KMS-11 (cell line): ENCODE measurements at regions not wholly inside any gene's neighbourhood (a gene's known extent, or its start where the extent isn't known, plus 50 kb on each side); places are given as distances from the start of the nearest gene placed in this dataset.

Source experiments
- H2AFZ ChIP-seq: fragments of 200-600 bp; sonication (generic); 2 replicates; pipeline ENCODE4 v1.6.1; 2016; ENCODE audit warnings: antibody characterized with exemption, mixed run types, low read depth
- H3K27ac ChIP-seq: fragments of 200-600 bp; sonication (generic); 2 replicates; pipeline ENCODE4 v1.6.1; 2016; ENCODE audit warnings: mild to moderate bottlenecking, mixed run types
- H3K27me3 ChIP-seq: fragments of 200-600 bp; sonication (generic); 2 replicates; pipeline ENCODE4 v1.6.1; 2017; ENCODE audit warnings: mild to moderate bottlenecking, low read depth, mixed run types, moderate library complexity; ENCODE audit not compliant: insufficient read depth
- H3K36me3 ChIP-seq: fragments of 200-600 bp; sonication (generic); 2 replicates; pipeline ENCODE4 v1.6.1; 2017; ENCODE audit warnings: mild to moderate bottlenecking, mixed run types; ENCODE audit not compliant: insufficient read depth
- H3K4me1 ChIP-seq: fragments of 200-600 bp; sonication (generic); 2 replicates; pipeline ENCODE4 v1.6.1; 2016; ENCODE audit warnings: mild to moderate bottlenecking, low read depth, mixed run types; ENCODE audit not compliant: poor library complexity, severe bottlenecking
- H3K4me2 ChIP-seq: fragments of 200-600 bp; sonication (generic); 2 replicates; pipeline ENCODE4 v1.7.0; 2016; ENCODE audit warnings: mild to moderate bottlenecking, mixed run types
- H3K4me3 ChIP-seq: fragments of 200-600 bp; sonication (generic); IDR thresholded peaks from 2 replicates; pipeline ENCODE4 v1.6.1; 2017; ENCODE audit warnings: low read depth, low read length, mixed read lengths; ENCODE audit not compliant: insufficient read depth
- H3K79me2 ChIP-seq: fragments of 200-600 bp; sonication (generic); 2 replicates; pipeline ENCODE4 v1.6.1; 2016; ENCODE audit warnings: low read depth, mixed run types; ENCODE audit not compliant: insufficient read depth
- H3K9ac ChIP-seq: fragments of 200-600 bp; sonication (generic); 2 replicates; pipeline ENCODE4 v1.6.1; 2016; ENCODE audit warnings: mild to moderate bottlenecking, mixed run types
- H4K20me1 ChIP-seq: fragments of 200-600 bp; sonication (generic); 2 replicates; pipeline ENCODE4 v1.6.1; 2016; ENCODE audit warnings: mild to moderate bottlenecking, mixed run types; ENCODE audit not compliant: insufficient read depth
- TF ChIP-seq, protein P1 (sequence below): fragments of 200-600 bp; sonication (generic); conservative IDR thresholded peaks from 2 replicates; pipeline ENCODE4 v1.6.1; 2017; ENCODE audit warnings: low read depth, mild to moderate bottlenecking, antibody characterized with exemption, low read length, moderate library complexity, mixed read lengths

DNA sequence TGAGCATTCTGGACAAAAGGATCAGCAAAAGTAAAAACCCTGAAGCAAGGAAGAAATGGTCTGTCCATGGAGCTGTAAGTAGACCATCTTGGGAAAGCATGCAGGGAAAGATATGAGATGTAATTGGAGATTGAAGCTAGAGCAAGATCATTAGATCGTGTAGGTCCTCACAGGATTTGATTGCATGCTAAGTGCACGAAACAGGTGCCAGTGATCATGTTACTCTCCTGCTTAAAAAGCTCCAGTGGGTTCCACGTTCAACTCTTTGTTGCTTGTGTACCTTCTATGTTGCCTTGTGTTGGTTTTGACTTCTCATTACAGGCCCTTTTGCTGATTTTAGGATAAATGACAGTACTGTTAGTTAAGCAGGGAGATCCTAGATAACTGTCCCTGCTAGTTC is 442.0 kb downstream of the DMRT2 start:
- Histone ChIP-seq H3K27me3 (no peaks in the 10 kb centered on the region), H3K79me2 (no peaks in the 10 kb centered on the region), H3K4me3 (no peak overlapping the region), H3K9ac (no peak overlapping the region), H4K20me1 (no peaks in the 10 kb centered on the region), H3K36me3 (no peaks in the 10 kb centered on the region), H3K4me1 (no peaks in the 10 kb centered on the region), H3K4me2 (no peak overlapping the region), H2AFZ (no peak overlapping the region), H3K27ac (no peak overlapping the region)
- TF ChIP-seq, protein P1, sequence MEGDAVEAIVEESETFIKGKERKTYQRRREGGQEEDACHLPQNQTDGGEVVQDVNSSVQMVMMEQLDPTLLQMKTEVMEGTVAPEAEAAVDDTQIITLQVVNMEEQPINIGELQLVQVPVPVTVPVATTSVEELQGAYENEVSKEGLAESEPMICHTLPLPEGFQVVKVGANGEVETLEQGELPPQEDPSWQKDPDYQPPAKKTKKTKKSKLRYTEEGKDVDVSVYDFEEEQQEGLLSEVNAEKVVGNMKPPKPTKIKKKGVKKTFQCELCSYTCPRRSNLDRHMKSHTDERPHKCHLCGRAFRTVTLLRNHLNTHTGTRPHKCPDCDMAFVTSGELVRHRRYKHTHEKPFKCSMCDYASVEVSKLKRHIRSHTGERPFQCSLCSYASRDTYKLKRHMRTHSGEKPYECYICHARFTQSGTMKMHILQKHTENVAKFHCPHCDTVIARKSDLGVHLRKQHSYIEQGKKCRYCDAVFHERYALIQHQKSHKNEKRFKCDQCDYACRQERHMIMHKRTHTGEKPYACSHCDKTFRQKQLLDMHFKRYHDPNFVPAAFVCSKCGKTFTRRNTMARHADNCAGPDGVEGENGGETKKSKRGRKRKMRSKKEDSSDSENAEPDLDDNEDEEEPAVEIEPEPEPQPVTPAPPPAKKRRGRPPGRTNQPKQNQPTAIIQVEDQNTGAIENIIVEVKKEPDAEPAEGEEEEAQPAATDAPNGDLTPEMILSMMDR: no peak

DNA sequence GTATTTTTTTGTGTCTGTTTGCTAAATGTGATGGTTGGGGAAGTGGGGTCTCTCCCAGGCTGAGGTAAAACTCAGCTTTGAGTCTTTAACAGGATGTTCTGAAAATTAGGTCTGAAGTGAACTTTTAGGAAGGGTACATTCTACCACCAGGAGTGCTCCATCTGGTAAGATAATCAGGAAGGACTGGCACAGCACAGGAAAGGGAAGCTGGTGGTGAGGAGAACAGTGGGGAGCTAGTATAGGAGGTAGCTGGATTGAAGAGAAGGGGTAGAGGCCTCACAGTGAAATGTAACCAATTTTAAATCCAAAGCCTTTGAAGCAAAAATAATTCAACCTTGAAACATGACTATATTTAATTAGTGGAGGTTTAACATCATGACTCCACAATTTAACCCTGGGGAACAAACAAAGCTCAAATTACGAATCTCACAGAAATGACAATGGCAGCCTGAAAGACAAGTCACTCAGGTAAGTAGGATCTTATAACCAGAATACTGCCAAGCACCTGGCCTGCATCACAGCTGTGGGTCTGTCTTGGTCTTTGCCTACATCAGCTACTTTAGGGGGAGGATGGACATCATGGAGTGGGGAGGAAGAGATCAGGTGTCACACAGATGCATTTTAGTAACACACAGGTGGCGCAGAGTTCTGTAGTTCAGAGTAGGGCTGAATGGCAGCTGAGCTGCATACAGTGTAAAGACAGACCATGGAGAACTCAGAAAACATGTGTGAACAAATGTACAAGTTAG is 445.3 kb downstream of the DMRT2 start:
- TF ChIP-seq, protein P1: no peak
- no peaks in the 10 kb centered on the region for H3K27me3 ChIP-seq
- no peak overlapping the region for H3K27ac ChIP-seq
- H3K4me1 ChIP-seq: no peaks in the 10 kb centered on the region
- no peaks in the 10 kb centered on the region for H3K79me2 ChIP-seq
- H2AFZ ChIP-seq: no peak overlapping the region
- H3K9ac ChIP-seq: no peak overlapping the region
- no peak overlapping the region for H3K4me3 ChIP-seq
- H3K4me2 ChIP-seq: no peak overlapping the region
- no peaks in the 10 kb centered on the region for H3K36me3 ChIP-seq
- no peaks in the 10 kb centered on the region for H4K20me1 ChIP-seq

DNA sequence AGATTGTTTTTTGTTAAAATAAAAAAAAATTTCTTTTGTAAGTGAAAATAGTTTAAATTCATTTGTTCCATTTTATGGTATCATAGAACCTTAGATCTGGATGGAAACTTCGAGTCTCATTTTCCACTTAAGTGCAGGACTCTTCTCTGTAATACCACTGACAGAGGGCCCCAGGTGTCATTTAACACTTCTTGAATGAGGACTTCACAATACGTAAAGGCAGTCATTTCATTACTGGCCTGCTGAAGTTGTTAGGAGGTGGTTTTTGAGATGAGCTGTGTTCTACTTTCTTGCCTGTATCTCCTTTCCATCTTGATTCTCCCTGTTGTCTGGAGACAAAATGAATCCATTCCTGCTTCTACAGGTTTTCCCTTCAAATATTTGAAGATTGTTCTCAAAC is 455.3 kb downstream of the DMRT2 start:
- no peaks in the 10 kb centered on the region for H4K20me1 ChIP-seq
- H3K27ac ChIP-seq: no peak overlapping the region
- TF ChIP-seq, protein P1: no peak

DNA sequence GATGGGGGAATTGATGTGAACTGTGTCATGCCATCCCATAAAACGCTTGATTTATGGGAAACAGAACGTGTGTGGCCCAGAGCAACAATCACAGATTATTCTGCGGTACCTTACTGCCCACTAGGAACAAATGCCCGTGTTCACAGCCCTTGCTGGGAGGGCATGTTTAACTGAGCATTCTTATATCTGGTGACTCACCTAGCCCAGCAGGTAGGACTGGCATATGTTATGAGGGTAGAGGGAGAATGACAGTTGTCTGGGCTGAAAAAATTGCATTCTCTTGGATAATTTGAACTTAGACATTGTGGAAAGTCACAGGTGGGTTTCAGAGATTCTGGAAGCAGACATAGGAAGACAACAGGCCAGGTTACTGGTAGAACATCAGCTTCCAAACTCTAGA is 460.6 kb downstream of the DMRT2 start:
- Histone ChIP-seq H3K4me3 (no peak overlapping the region), H3K36me3 (no peaks in the 10 kb centered on the region), H3K4me2 (no peak overlapping the region), H3K27ac (no peak overlapping the region), H4K20me1 (no peaks in the 10 kb centered on the region), H2AFZ (no peak overlapping the region), H3K79me2 (no peaks in the 10 kb centered on the region), H3K4me1 (no peaks in the 10 kb centered on the region), H3K27me3 (no peaks in the 10 kb centered on the region), H3K9ac (no peak overlapping the region)
- TF ChIP-seq, protein P1: no peak

More for the DNA sequence above, 455.3 kb downstream of the DMRT2 start:
- H2AFZ ChIP-seq: no peak overlapping the region
- H3K4me3 ChIP-seq: no peak overlapping the region
- no peaks in the 10 kb centered on the region for H3K4me1 ChIP-seq
- no peak overlapping the region for H3K4me2 ChIP-seq
- no peaks in the 10 kb centered on the region for H3K79me2 ChIP-seq
- no peaks in the 10 kb centered on the region for H3K36me3 ChIP-seq
- H3K27me3 ChIP-seq: no peaks in the 10 kb centered on the region
- no peak overlapping the region for H3K9ac ChIP-seq
